HL-60 (cell line): ENCODE measurements at regions not wholly inside any gene's neighbourhood (a gene's known extent, or its start where the extent isn't known, plus 50 kb on each side); places are given as distances from the start of the nearest gene placed in this dataset.
A peak's percentile ranks its signal among the peaks of the same experiment; 100 is the strongest.

ENCODE experiments used
- DNase-seq, 2 experiments: peaks; one replicate each; pipeline ENCODE4 v3.0.0-alpha.2; 2010 to 2020; ENCODE audit warnings: low read depth in 1 of 2, low spot score in 1 of 2
- H3K27ac ChIP-seq: fragments of 250-450 bp; sonication (Bioruptor Pico); replicated peaks from 2 replicates; pipeline ENCODE4 v1.5.1; 2020; ENCODE audit warnings: mild to moderate bottlenecking, moderate library complexity
- H3K27me3 ChIP-seq: fragments of 250-450 bp; sonication (Bioruptor Pico); 2 replicates; pipeline ENCODE4 v1.5.1; 2021; ENCODE audit warnings: mild to moderate bottlenecking, moderate library complexity; ENCODE audit not compliant: insufficient read depth, poor library complexity, severe bottlenecking
- H3K4me3 ChIP-seq: replicated peaks from 2 replicates; pipeline ENCODE4 v1.5.1; 2011; ENCODE audit warnings: mild to moderate bottlenecking, control low read depth, low read length; ENCODE audit not compliant: insufficient read depth
- CTCF ChIP-seq: IDR thresholded peaks from one replicate; pipeline ENCODE4 v1.5.1; 2011; ENCODE audit warnings: low read length, control low read depth, inconsistent platforms; ENCODE audit not compliant: insufficient read depth
- GABPA ChIP-seq: IDR thresholded peaks from 2 replicates; pipeline ENCODE4 v1.6.1; 2012; ENCODE audit warnings: low read depth
- POLR2AphosphoS5 ChIP-seq: IDR thresholded peaks from 2 replicates; pipeline ENCODE4 v1.6.1; 2012; ENCODE audit warnings: low read depth
- REST ChIP-seq: IDR thresholded peaks from 2 replicates; pipeline ENCODE4 v1.6.1; 2012; ENCODE audit warnings: low read depth; ENCODE audit not compliant: insufficient replicate concordance
- SPI1 ChIP-seq: IDR thresholded peaks from 2 replicates; pipeline ENCODE4 v1.6.1; 2012; ENCODE audit warnings: low read depth, mild to moderate bottlenecking, borderline replicate concordance

- no peak overlapping the region for H3K4me3 ChIP-seq
- DNase-seq: no peak
- H3K27me3 ChIP-seq: no peaks in the 10 kb centered on the region
- TF ChIP-seq CTCF (no peak), SPI1 (no peak), REST (no peak), GABPA (no peak), POLR2AphosphoS5 (no peak)
- H3K27ac ChIP-seq: no peak overlapping the region
Measured at GRCh38 chr2:199025146-199025545, 432.6 kb downstream of the SATB2 start.

GRCh38 chr2:199024224-199024623 is 433.5 kb downstream of the SATB2 start:
- no peak for DNase-seq
- TF ChIP-seq CTCF (no peak), GABPA (no peak)
- Histone ChIP-seq H3K27me3 (no peaks in the 10 kb centered on the region), H3K27ac (no peak overlapping the region), H3K4me3 (no peak overlapping the region)

GRCh38 chr2:199019898-199020507 is 437.7 kb downstream of the SATB2 start:
- no peaks in the 10 kb centered on the region for H3K27me3 ChIP-seq
- DNase-seq: peak in 1 of 2 experiments; percentile 5
- H3K27ac ChIP-seq: no peak overlapping the region
- no peak overlapping the region for H3K4me3 ChIP-seq
- TF ChIP-seq SPI1 (no peak), GABPA (no peak), CTCF (peak; percentile 54), REST (no peak), POLR2AphosphoS5 (no peak)

- no peak overlapping the region for H3K27ac ChIP-seq
- TF ChIP-seq SPI1 (no peak), GABPA (no peak), POLR2AphosphoS5 (no peak), REST (no peak), CTCF (no peak)
- H3K27me3 ChIP-seq: no peaks in the 10 kb centered on the region
- no peak overlapping the region for H3K4me3 ChIP-seq
- DNase-seq: no peak
Measured at GRCh38 chr2:199018826-199019225, 438.9 kb downstream of the SATB2 start.
